ENCODE measurements at regions not wholly inside any gene's neighbourhood (a gene's known extent, or its start where the extent isn't known, plus 50 kb on each side); places are given as distances from the start of the nearest gene placed in this dataset.

- Mint-ChIP-seq H3K36me3 (ENCODE audit: low read depth, unreplicated experiment) (peaks cover 9% of the 10 kb centered on the region), H3K9me3 (ENCODE audit: unreplicated experiment) (peaks cover 7% of the 10 kb centered on the region), H3K4me3 (ENCODE audit: unreplicated experiment) (no peak overlapping the region), H3K27me3 (ENCODE audit: unreplicated experiment) (no peaks in the 10 kb centered on the region), H3K27ac (ENCODE audit: unreplicated experiment) (no peak overlapping the region), H3K4me1 (ENCODE audit: unreplicated experiment) (no peaks in the 10 kb centered on the region)
- no peak for DNase-seq (ENCODE audit: low spot score)
- TF ChIP-seq, protein P1, sequence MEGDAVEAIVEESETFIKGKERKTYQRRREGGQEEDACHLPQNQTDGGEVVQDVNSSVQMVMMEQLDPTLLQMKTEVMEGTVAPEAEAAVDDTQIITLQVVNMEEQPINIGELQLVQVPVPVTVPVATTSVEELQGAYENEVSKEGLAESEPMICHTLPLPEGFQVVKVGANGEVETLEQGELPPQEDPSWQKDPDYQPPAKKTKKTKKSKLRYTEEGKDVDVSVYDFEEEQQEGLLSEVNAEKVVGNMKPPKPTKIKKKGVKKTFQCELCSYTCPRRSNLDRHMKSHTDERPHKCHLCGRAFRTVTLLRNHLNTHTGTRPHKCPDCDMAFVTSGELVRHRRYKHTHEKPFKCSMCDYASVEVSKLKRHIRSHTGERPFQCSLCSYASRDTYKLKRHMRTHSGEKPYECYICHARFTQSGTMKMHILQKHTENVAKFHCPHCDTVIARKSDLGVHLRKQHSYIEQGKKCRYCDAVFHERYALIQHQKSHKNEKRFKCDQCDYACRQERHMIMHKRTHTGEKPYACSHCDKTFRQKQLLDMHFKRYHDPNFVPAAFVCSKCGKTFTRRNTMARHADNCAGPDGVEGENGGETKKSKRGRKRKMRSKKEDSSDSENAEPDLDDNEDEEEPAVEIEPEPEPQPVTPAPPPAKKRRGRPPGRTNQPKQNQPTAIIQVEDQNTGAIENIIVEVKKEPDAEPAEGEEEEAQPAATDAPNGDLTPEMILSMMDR (IDR thresholded peaks at IDR 0.05; ENCODE audit: unreplicated experiment) = no peak
These were observed 91.4 kb upstream of the HSF2 start for GRCh38 chr6:122308074-122308473.

DNA sequence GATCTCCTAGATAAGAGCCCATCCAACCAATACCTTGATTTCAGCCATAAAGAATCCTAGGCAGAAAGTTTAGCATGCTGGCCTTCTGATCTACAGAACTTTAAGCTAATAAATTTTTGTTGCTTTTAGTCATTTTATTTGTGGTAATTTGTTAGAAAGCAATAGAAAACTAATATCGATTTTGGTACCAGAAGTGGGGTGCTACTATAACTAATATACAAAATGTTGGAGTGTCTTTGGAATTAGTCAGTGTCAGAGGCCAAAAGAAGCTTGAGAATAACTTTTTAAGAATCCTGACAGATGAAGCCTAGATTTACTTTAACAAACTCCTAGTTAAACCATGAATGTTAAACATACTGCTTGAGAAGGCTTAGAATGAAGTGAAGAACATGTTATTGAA lies 83.6 kb upstream of the HSF2 start:
- Mint-ChIP-seq H3K36me3 (ENCODE audit: low read depth, unreplicated experiment) (no peaks in the 10 kb centered on the region), H3K9me3 (ENCODE audit: unreplicated experiment) (no peaks in the 10 kb centered on the region), H3K4me3 (ENCODE audit: unreplicated experiment) (no peak overlapping the region), H3K27me3 (ENCODE audit: unreplicated experiment) (no peaks in the 10 kb centered on the region), H3K4me1 (ENCODE audit: unreplicated experiment) (no peaks in the 10 kb centered on the region), H3K27ac (ENCODE audit: unreplicated experiment) (no peak overlapping the region)
- TF ChIP-seq, protein P1 (IDR thresholded peaks at IDR 0.05; ENCODE audit: unreplicated experiment) = no peak
- no peak for DNase-seq (ENCODE audit: low spot score)

GRCh38 chr6:122322824-122323223 lies 76.6 kb upstream of the HSF2 start:
- TF ChIP-seq, protein P1 (IDR thresholded peaks at IDR 0.05; ENCODE audit: unreplicated experiment) = no peak
- DNase-seq (ENCODE audit: low spot score) = no peak
- H3K4me1 Mint-ChIP-seq (ENCODE audit: unreplicated experiment) = no peaks in the 10 kb centered on the region

DNA sequence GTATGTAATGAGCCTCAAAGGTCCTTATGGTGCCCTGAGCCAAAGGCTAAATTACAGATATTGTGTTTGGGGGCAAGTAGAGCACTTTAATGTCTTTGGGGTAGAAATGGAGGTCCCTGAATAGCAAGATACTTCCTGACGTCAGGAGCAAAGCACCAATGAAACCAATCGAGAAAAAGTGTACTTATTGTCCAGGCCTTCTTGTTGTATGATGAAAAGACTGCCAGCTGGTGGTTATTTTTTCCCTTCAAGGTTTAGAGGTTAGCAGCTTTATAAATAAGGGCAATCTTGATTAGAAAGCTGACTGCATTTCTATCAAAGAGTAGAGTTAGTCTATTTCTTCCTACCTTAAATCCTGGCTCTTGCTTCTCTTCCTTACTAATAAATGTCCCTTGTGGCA lies 76.1 kb upstream of the HSF2 start:
- Mint-ChIP-seq H3K9me3 (ENCODE audit: unreplicated experiment) (no peaks in the 10 kb centered on the region), H3K27me3 (ENCODE audit: unreplicated experiment) (no peaks in the 10 kb centered on the region), H3K36me3 (ENCODE audit: low read depth, unreplicated experiment) (no peaks in the 10 kb centered on the region), H3K27ac (ENCODE audit: unreplicated experiment) (no peak overlapping the region), H3K4me1 (ENCODE audit: unreplicated experiment) (no peaks in the 10 kb centered on the region), H3K4me3 (ENCODE audit: unreplicated experiment) (no peak overlapping the region)
- no peak for DNase-seq (ENCODE audit: low spot score)
- TF ChIP-seq, protein P1 (IDR thresholded peaks at IDR 0.05; ENCODE audit: unreplicated experiment) = no peak

More at GRCh38 chr6:122322824-122323223, 76.6 kb upstream of the HSF2 start:
- H3K36me3 Mint-ChIP-seq (ENCODE audit: low read depth, unreplicated experiment) = no peaks in the 10 kb centered on the region
- H3K4me3 Mint-ChIP-seq (ENCODE audit: unreplicated experiment) = no peak overlapping the region
- H3K27me3 Mint-ChIP-seq (ENCODE audit: unreplicated experiment) = no peaks in the 10 kb centered on the region
- no peaks in the 10 kb centered on the region for H3K9me3 Mint-ChIP-seq (ENCODE audit: unreplicated experiment)
- no peak overlapping the region for H3K27ac Mint-ChIP-seq (ENCODE audit: unreplicated experiment)

- Mint-ChIP-seq H3K4me3 (ENCODE audit: unreplicated experiment) (no peak overlapping the region), H3K36me3 (ENCODE audit: low read depth, unreplicated experiment) (no peaks in the 10 kb centered on the region), H3K27me3 (ENCODE audit: unreplicated experiment) (no peaks in the 10 kb centered on the region), H3K27ac (ENCODE audit: unreplicated experiment) (no peak overlapping the region), H3K9me3 (ENCODE audit: unreplicated experiment) (no peaks in the 10 kb centered on the region), H3K4me1 (ENCODE audit: unreplicated experiment) (no peaks in the 10 kb centered on the region)
- no peak for DNase-seq (ENCODE audit: low spot score)
- TF ChIP-seq, protein P1 (IDR thresholded peaks at IDR 0.05; ENCODE audit: unreplicated experiment) = no peak
These were observed 69.1 kb upstream of the HSF2 start for GRCh38 chr6:122330315-122330714.
